LNCaP clone FGC (cell line): ENCODE measurements at regions not wholly inside any gene's neighbourhood (a gene's known extent, or its start where the extent isn't known, plus 50 kb on each side); places are given as distances from the start of the nearest gene placed in this dataset.

Experiments
- DNase-seq: peaks from one replicate; pipeline ENCODE4 v3.0.0-alpha.2; 2011; ENCODE audit warnings: low read depth
- H3K4me3 ChIP-seq: 2 replicates; pipeline ENCODE4 v1.5.1; 2011; ENCODE audit warnings: mild to moderate bottlenecking, low read depth, low read length, control low read depth
- TF ChIP-seq, protein P1 (sequence below): IDR thresholded peaks from 2 replicates; pipeline ENCODE4 v1.5.1; 2012; ENCODE audit warnings: mild to moderate bottlenecking; ENCODE audit not compliant: control insufficient read depth, insufficient read depth; ENCODE audit errors: extremely low read depth

DNA sequence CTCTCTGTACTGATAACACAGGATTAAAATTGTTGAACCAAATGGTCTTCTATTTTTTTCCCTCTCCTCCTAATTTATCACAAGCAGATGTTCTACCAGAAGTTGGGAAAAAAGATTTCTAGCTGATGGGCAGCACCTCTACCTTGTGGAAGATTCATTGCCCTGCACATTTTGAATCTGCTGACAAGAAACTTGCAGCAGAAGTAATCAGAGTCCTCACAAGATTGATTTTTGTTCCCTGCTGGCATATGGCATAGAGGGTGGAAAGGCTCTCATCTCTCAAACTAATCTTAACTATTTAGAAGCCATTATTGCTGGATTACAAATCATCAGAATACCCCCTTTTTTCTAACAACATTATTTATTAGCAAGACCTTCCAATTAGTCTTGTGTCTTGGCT is 148.9 kb upstream of the MEIS2 start:
- DNase-seq: no peak
- no peak overlapping the region for H3K4me3 ChIP-seq
- TF ChIP-seq, protein P1, sequence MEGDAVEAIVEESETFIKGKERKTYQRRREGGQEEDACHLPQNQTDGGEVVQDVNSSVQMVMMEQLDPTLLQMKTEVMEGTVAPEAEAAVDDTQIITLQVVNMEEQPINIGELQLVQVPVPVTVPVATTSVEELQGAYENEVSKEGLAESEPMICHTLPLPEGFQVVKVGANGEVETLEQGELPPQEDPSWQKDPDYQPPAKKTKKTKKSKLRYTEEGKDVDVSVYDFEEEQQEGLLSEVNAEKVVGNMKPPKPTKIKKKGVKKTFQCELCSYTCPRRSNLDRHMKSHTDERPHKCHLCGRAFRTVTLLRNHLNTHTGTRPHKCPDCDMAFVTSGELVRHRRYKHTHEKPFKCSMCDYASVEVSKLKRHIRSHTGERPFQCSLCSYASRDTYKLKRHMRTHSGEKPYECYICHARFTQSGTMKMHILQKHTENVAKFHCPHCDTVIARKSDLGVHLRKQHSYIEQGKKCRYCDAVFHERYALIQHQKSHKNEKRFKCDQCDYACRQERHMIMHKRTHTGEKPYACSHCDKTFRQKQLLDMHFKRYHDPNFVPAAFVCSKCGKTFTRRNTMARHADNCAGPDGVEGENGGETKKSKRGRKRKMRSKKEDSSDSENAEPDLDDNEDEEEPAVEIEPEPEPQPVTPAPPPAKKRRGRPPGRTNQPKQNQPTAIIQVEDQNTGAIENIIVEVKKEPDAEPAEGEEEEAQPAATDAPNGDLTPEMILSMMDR: no peak

DNA sequence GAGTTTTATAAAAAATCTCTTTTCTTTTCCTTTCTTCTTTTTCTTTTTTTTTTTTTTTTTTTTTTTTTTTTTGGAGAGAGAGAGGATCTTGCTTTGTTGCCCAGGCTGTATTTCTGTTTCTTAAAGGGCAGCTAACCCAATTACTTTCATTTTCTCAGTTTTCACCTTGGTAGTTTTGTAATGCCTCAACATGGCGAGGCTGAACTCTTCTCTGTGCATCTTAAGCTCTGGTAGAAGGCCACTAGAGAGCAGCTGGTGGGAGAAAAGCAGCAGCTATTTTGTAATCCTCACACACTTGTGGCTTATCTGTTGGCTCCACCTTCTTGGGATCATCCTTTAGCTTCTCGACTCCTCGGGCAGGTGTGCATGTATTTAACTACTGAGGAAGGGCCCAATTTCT is 152.2 kb upstream of the MEIS2 start:
- no peak overlapping the region for H3K4me3 ChIP-seq
- no peak for DNase-seq
- TF ChIP-seq, protein P1: no peak

DNA sequence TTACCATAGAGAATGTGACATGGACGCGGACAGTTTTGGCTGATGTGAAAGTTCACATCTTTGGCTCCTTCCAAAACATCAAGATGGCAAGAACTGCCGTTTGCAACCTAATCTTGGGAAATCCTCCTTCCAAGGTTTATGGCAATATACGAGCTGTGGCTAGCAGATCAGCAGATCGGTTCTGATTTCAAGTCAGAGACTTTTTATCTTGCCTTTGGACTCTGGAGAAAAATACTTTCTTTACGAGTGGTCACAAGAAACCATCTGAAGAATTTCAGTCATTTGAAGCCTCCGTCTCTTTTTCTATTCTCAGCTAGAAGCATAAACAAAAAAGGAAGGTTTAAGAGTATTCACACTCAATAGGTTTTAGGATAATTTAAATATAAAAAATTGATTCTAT is 153.5 kb upstream of the MEIS2 start:
- no peak for DNase-seq
- TF ChIP-seq, protein P1: no peak
- H3K4me3 ChIP-seq: no peak overlapping the region

DNA sequence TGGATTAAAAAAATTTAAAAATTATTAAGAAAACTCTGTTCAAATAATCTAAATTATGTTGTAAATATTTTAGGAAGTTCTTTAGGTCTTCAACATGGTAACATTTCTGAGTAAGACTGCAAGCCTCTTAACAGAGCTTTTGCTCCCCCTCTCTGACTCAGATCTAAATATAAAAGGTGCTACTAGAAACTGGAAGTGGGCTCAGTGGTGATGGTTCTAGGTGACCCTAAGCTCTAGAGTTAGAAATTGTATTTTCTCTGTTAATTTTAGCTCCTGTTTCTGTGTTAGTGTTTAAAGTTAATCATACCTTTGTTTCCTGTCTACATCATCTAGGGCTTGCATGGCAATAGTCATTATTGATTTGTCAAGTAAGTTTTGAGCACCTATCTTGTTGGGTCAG is 159.9 kb upstream of the MEIS2 start:
- TF ChIP-seq, protein P1: no peak
- H3K4me3 ChIP-seq: no peak overlapping the region
- no peak for DNase-seq

- TF ChIP-seq, protein P1: no peak
- no peak overlapping the region for H3K4me3 ChIP-seq
- DNase-seq: no peak
Measured at GRCh38 chr15:37261685-37262084, 161.3 kb upstream of the MEIS2 start.

DNA sequence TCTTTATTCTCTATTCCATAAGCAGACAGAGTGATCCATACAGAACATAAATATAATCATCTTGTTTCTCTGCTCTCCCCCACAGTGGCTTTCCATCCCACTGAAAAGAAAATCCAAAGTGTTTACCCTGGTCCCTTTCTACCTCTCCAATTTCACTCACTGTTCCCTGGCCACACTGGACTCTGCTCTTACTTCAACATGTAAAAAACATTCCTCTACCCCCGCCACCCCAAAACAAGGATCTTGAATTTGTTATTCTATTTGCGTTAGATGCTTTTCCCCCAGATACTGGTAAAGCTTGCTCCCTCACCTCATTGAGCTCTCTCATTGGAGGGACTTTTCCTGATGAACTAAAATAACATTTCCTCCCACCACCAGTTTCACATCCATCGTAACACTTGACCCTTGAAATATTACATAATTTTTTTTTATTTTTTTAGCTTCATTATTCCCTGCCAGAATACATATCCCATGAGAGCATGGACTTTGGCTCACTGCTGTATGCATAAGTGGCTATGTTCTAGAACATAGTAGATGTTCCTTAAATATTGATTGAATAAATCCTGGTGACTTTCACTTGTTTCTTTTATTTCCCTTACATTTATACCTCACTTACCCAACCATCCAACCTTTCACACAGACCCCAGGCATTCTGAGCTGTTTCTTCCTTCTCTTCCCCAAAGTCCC is 162.7 kb upstream of the MEIS2 start:
- no peak overlapping the region for H3K4me3 ChIP-seq
- DNase-seq: no peak
- TF ChIP-seq, protein P1: no peak
